B cell (primary cell): ENCODE measurements at regions not wholly inside any gene's neighbourhood (a gene's known extent, or its start where the extent isn't known, plus 50 kb on each side); places are given as distances from the start of the nearest gene placed in this dataset.

ENCODE experiments used
- ATAC-seq: fragments of 200-7000 bp; cut with Tn5 transposase; one replicate; pipeline ENCODE4 v1.10.0; 2021; ENCODE audit warnings: low read depth, mild to moderate bottlenecking, moderate number of reproducible peaks, moderate library complexity
- CTCF ChIA-PET: fragments of 350-600 bp; sonication (Branson Sonifier 250); formaldehyde crosslinking; loops from one replicate; lab custom pipeline; 2021; ENCODE audit warnings: antibody characterized with exemption, inconsistent platforms; lab: Charles Lee
- POLR2A ChIA-PET: fragments of 350-600 bp; sonication (Branson Sonifier 250); formaldehyde crosslinking; loops from one replicate; lab custom pipeline; 2021; ENCODE audit warnings: antibody characterized with exemption; lab: Charles Lee
- DNase-seq: peaks from one replicate; pipeline ENCODE4 v3.0.0; 2013
- H2AFZ ChIP-seq: 2 replicates; pipeline ENCODE4 v1.6.1; 2012; ENCODE audit warnings: mild to moderate bottlenecking, low read depth, low read length; ENCODE audit not compliant: insufficient read depth, poor library complexity, severe bottlenecking
- H3K27ac ChIP-seq, 2 donors: 1 replicate in 1 of 2; 2 replicates in 1 of 2; pipeline ENCODE4 v1.5.1; 2012 to 2013; ENCODE audit warnings: low read length in 2 of 2, mild to moderate bottlenecking in 2 of 2, moderate library complexity in 1 of 2
- H3K27me3 ChIP-seq, 4 experiments: fragments of 200-600 bp in 1 of 4; sonication (generic) in 1 of 4; replicated peaks in 1 of 4; 1 replicate in 2 of 4; 2 replicates in 2 of 4; pipeline versions ENCODE4 v1.6.1 to v1.7.0; 2013 to 2016; ENCODE audit warnings: low read length in 3 of 4, mild to moderate bottlenecking in 2 of 4, mixed read lengths in 1 of 4, moderate library complexity in 1 of 4; ENCODE audit not compliant: insufficient read depth in 4 of 4, control insufficient read depth in 3 of 4; ENCODE audit errors: control extremely low read depth in 1 of 4
- H3K36me3 ChIP-seq, 2 experiments: replicated peaks in 1 of 2; 1 replicate in 1 of 2; 2 replicates in 1 of 2; pipeline versions ENCODE4 v1.6.1 to v1.7.1; 2013; ENCODE audit warnings: low read length in 1 of 2; ENCODE audit not compliant: insufficient read depth in 2 of 2, control insufficient read depth in 1 of 2; ENCODE audit errors: control extremely low read depth in 1 of 2, extremely low read depth in 1 of 2
- H3K4me1 ChIP-seq, 2 donors: fragments of 200-600 bp in 1 of 2; sonication (generic) in 1 of 2; 1 replicate in 1 of 2; 2 replicates in 1 of 2; pipeline versions ENCODE4 v1.5.1 to v1.6.1; 2013 to 2017; ENCODE audit warnings: low read length in 2 of 2; ENCODE audit not compliant: control insufficient read depth in 2 of 2, insufficient read depth in 2 of 2
- H3K4me2 ChIP-seq: replicated peaks from 2 replicates; pipeline ENCODE3; 2012; ENCODE audit warnings: mild to moderate bottlenecking, low read depth, low read length; ENCODE audit not compliant: poor library complexity, severe bottlenecking
- H3K4me3 ChIP-seq, 5 experiments: fragments of 200-600 bp in 1 of 5; sonication (generic) in 1 of 5; 1 replicate in 3 of 5; 2 replicates in 2 of 5; pipeline versions ENCODE4 v1.5.1 to v1.7.0; 2011 to 2016; ENCODE audit warnings: low read length in 4 of 5, mild to moderate bottlenecking in 4 of 5, low read depth in 2 of 5, control low read depth in 1 of 5, moderate library complexity in 1 of 5; ENCODE audit not compliant: insufficient read depth in 1 of 5; ENCODE audit errors: control extremely low read depth in 1 of 5, extremely low read depth in 1 of 5
- H3K79me2 ChIP-seq: fragments of 200-600 bp; sonication (generic); one replicate; pipeline ENCODE4 v1.6.0; 2016; ENCODE audit warnings: low read length; ENCODE audit not compliant: control insufficient read depth, insufficient read depth
- H3K9ac ChIP-seq: fragments of 200-600 bp; sonication (generic); 2 replicates; pipeline ENCODE4 v1.6.1; 2017; ENCODE audit warnings: mild to moderate bottlenecking, low read length, moderate library complexity
- H3K9me3 ChIP-seq, 3 donors: one replicate each; pipeline versions ENCODE4 v1.6.1 to v1.7.1; 2013; ENCODE audit warnings: low read length in 2 of 3; ENCODE audit not compliant: control insufficient read depth in 2 of 3, insufficient read depth in 1 of 3; ENCODE audit errors: control extremely low read depth in 1 of 3
- H4K20me1 ChIP-seq: 2 replicates; pipeline ENCODE4 v1.6.0; 2012; ENCODE audit warnings: mild to moderate bottlenecking, low read length; ENCODE audit not compliant: insufficient read depth, control insufficient read depth, poor library complexity, severe bottlenecking
- H3K27ac Mint-ChIP-seq: one replicate; pipeline ENCODE4 v1.8.0; 2021; ENCODE audit warnings: mixed read lengths
- H3K27me3 Mint-ChIP-seq: one replicate; pipeline ENCODE4 v1.8.0; 2021; ENCODE audit warnings: mixed read lengths
- H3K4me1 Mint-ChIP-seq: one replicate; pipeline ENCODE4 v1.8.0; 2021; ENCODE audit warnings: mixed read lengths
- H3K4me3 Mint-ChIP-seq: one replicate; pipeline ENCODE4 v1.8.0; 2021; ENCODE audit warnings: mixed read lengths
- H3K9me3 Mint-ChIP-seq: one replicate; pipeline ENCODE4 v1.8.0; 2022; ENCODE audit warnings: mixed read lengths; ENCODE audit not compliant: insufficient read depth
- CTCF ChIP-seq: fragments of 200-600 bp; IDR thresholded peaks from one replicate; pipeline ENCODE4 v1.8.0; 2022; ENCODE audit warnings: antibody characterized with exemption, mild to moderate bottlenecking
- EZH2 ChIP-seq: IDR thresholded peaks from 2 replicates; pipeline ENCODE4 v1.6.1; 2012; ENCODE audit warnings: borderline replicate concordance, low read depth, mild to moderate bottlenecking, moderate library complexity, low read length; ENCODE audit not compliant: insufficient read depth, poor library complexity, severe bottlenecking
- WGBS: methylation state at CpG from one replicate; pipeline ENCODE4 v1.1.5; 2013; ENCODE audit warnings: missing lambda C conversion rate; ENCODE audit not compliant: insufficient coverage; 5-methylcytosine and 5-hydroxymethylcytosine counted together
- intact Hi-C: fragments of 100-400 bp; cut with micrococcal nuclease; formaldehyde crosslinking; loops from one replicate; pipeline ENCODE4 v1.10.0; 2022

DNA sequence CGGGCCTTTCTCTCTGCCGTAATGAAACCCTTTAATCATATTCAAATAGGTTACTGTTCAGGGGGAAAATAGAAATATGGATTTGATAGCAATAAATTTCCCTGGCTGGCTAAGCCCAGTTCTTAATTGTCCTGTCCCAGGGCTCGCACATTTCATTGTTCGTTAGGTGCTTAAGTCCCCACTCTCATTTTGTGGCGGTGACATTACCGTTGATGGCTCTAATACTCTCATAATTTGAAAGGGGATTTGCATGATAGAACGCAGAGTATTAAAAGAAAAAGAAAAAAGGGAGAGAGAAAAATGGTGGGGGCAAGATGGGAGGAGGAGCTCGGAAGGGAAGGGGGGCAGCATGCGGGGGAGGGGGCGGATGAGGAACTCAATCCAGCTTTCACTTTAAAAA, 79.1 kb upstream of the FOXP4 start:
- TF ChIP-seq CTCF, result no peak
- TF ChIP-seq EZH2, result no peak
- Histone ChIP-seq H3K9me3 (peaks cover 0 to 8% (median 0%) of the 10 kb centered on the region in 3 donors), H3K27ac (no peak overlapping the region), H4K20me1 (no peaks in the 10 kb centered on the region), H2AFZ (no peak overlapping the region), H3K36me3 (no peaks in the 10 kb centered on the region), H3K27me3 (peaks cover 0 to 55% (median 13%) of the 10 kb centered on the region in 4 experiments), H3K4me3 (no peak overlapping the region), H3K4me2 (no peak overlapping the region), H3K9ac (no peak overlapping the region), H3K79me2 (no peaks in the 10 kb centered on the region), H3K4me1 (peaks cover 21 to 25% of the 10 kb centered on the region in 2 donors)
- CTCF ChIA-PET, result interaction anchor here (1.0 to 9.5 kb wide), 3 partner anchors 10 to 125 kb away, joined by 4 to 181 read pairs (median 5); no protein-coding TSS in a partner anchor
- no peaks in the 10 kb centered on the region for H3K9me3 Mint-ChIP-seq
- no peak overlapping the region for H3K4me3 Mint-ChIP-seq
- 71% methylated on average over 1 of the region's 10 CpGs for WGBS
- DNase-seq (no peak), ATAC-seq (no peak)
- no peak overlapping the region for H3K27ac Mint-ChIP-seq
- POLR2A ChIA-PET, result interaction anchor here (0.6 kb wide), 1 partner anchor 285 kb away, joined by 3 read pairs; no protein-coding TSS in a partner anchor
- H3K27me3 Mint-ChIP-seq, result peaks cover 61% of the 10 kb centered on the region
- intact Hi-C loops, result no loop called here
- H3K4me1 Mint-ChIP-seq, result peaks cover 20% of the 10 kb centered on the region

DNA sequence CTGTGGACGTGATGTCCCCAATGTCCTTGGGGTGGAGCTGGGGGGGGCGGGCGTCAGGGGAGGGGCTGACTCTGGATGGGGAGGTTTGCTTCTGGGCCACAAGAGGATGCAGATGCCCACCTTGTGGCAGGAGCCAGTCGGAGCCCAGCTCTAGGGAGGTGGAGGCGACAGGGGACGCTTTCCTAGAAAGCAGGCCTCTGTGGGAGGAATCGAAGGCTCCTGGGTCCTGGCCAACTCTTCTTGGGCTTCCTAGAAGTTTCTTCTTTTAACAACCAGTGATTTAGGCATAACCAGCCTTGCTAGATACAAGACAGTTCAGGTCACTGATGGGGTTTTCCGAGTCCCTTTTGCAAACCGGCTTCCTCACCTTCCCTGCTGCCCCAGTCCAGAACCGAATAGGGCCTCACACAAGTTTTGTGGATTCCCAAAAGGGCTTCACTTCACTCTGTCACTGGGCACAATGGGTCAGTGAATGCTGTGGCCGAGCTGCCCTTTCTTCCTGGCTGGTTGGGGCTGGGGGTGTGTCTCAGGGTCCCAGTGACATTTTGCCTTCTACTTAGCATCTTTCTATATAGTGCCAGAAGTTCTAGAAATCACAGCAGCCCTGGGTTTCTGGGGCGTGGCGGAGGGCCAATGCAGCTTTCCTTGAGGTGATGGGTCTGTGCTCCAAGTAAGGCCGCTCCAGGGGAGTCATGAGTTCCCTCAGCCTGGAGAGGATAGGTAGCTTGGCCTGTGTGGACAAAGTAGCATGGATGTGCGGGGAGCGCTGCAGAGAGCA, 78.4 kb upstream of the FOXP4 start:
- no peaks in the 10 kb centered on the region for H4K20me1 ChIP-seq
- Mint-ChIP-seq H3K4me3 (no peak overlapping the region), H3K27me3 (peaks cover 69% of the 10 kb centered on the region), H3K27ac (no peak overlapping the region), H3K4me1 (peaks cover 20% of the 10 kb centered on the region), H3K9me3 (no peaks in the 10 kb centered on the region)
- no peak overlapping the region for H3K4me3 ChIP-seq
- H3K27ac ChIP-seq, result no peak overlapping the region
- ChIA-PET CTCF (interaction anchor here (1.0 to 9.5 kb wide), 3 partner anchors 11 to 124 kb away, joined by 4 to 181 read pairs (median 5); no protein-coding TSS in a partner anchor), POLR2A (no interaction called here)
- H3K4me2 ChIP-seq, result no peak overlapping the region
- no peak for TF ChIP-seq CTCF
- TF ChIP-seq EZH2, result no peak
- DNase-seq (no peak), ATAC-seq (no peak)
- no peaks in the 10 kb centered on the region for H3K36me3 ChIP-seq
- 85% methylated on average over 14 of the region's 16 CpGs for WGBS
- H3K79me2 ChIP-seq, result no peaks in the 10 kb centered on the region
- peaks cover 21 to 25% of the 10 kb centered on the region in 2 donors for H3K4me1 ChIP-seq
- peaks cover 0 to 57% (median 13%) of the 10 kb centered on the region in 4 experiments for H3K27me3 ChIP-seq
- intact Hi-C loops, result no loop called here
- H3K9me3 ChIP-seq, result peaks cover 0 to 8% (median 0%) of the 10 kb centered on the region in 3 donors
- H3K9ac ChIP-seq, result no peak overlapping the region
- no peak overlapping the region for H2AFZ ChIP-seq
